HEK293 (cell line): ENCODE measurements at regions not wholly inside any gene's neighbourhood (a gene's known extent, or its start where the extent isn't known, plus 50 kb on each side); places are given as distances from the start of the nearest gene placed in this dataset.
"Not testable (repeated sequence)": the region's sequence is repeated elsewhere in the genome, so short reads cannot be mapped to it uniquely, and the experiment has no call there.

Experiments used
- CTCF ChIP-seq: fragments of 450-650 bp; formaldehyde crosslinking; IDR thresholded peaks from 2 replicates; pipeline ENCODE4 v1.5.1; 2016; ENCODE audit warnings: missing biosample characterization, missing genetic modification characterization
- HOXD13 ChIP-seq: sonication (generic); formaldehyde crosslinking; IDR thresholded peaks from 2 replicates; pipeline ENCODE4 v1.8.0; 2022; ENCODE audit warnings: missing genetic modification reagents, borderline replicate concordance
- REST ChIP-seq: fragments of 450-650 bp; formaldehyde crosslinking; IDR thresholded peaks from 2 replicates; pipeline ENCODE4 v1.5.1; 2016; ENCODE audit warnings: missing biosample characterization, missing genetic modification characterization
- ZBTB1 ChIP-seq: fragments of 450-650 bp; formaldehyde crosslinking; IDR thresholded peaks from 2 replicates; pipeline ENCODE4 v1.5.1; 2016; ENCODE audit warnings: missing biosample characterization, missing genetic modification characterization
- ZNF239 ChIP-seq: fragments of 450-650 bp; formaldehyde crosslinking; IDR thresholded peaks from 2 replicates; pipeline ENCODE4 v1.5.1; 2016; ENCODE audit warnings: missing biosample characterization, missing genetic modification characterization
- ZNF560 ChIP-seq: fragments of 450-650 bp; formaldehyde crosslinking; IDR thresholded peaks from 2 replicates; pipeline ENCODE4 v1.5.1; 2017; ENCODE audit warnings: missing biosample characterization, missing genetic modification characterization, borderline replicate concordance
- ZNF610 ChIP-seq: fragments of 450-650 bp; formaldehyde crosslinking; IDR thresholded peaks from 2 replicates; pipeline ENCODE4 v1.5.1; 2016; ENCODE audit warnings: missing biosample characterization, missing genetic modification characterization, borderline replicate concordance

- not testable (repeated sequence) for TF ChIP-seq ZNF560 (tag by site-specific recombination); CTCF (tag by site-specific recombination); ZNF610 (tag by site-specific recombination); ZBTB1 (tag by site-specific recombination); HOXD13 (CRISPR knock-in tag); REST; ZNF239
Observed at GRCh38 chr2:131663501-131663900, 135.8 kb downstream of the CCDC74A start.
